HG03196 (cell line): ENCODE measurements at regions not wholly inside any gene's neighbourhood (a gene's known extent, or its start where the extent isn't known, plus 50 kb on each side); places are given as distances from the start of the nearest gene placed in this dataset.

Source experiments
- ATAC-seq: cut with Tn5 transposase; IDR thresholded peaks from one replicate; pipeline ENCODE4 v1.9.1; 2021; ENCODE audit not compliant: unreplicated experiment

DNA sequence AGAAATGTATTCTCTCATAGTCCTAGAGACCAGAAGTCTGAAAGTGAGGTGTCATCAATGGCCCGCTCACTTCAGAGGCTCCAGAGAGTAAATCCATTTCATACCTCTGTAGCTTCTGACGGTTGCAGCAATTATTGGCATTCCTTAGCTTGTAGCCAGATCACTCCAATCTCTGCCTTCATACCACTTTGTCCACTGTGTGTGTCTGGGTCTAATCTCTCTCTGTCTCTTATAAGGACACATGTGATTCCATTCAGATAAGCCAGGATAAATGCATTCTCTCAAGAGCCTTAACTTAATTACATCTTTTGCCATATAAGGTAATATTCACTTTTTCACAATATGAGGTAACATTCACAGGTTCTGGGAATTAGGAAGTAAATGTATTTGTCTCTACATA, 365.7 kb downstream of the GXYLT1 start:
- no peak for ATAC-seq

DNA sequence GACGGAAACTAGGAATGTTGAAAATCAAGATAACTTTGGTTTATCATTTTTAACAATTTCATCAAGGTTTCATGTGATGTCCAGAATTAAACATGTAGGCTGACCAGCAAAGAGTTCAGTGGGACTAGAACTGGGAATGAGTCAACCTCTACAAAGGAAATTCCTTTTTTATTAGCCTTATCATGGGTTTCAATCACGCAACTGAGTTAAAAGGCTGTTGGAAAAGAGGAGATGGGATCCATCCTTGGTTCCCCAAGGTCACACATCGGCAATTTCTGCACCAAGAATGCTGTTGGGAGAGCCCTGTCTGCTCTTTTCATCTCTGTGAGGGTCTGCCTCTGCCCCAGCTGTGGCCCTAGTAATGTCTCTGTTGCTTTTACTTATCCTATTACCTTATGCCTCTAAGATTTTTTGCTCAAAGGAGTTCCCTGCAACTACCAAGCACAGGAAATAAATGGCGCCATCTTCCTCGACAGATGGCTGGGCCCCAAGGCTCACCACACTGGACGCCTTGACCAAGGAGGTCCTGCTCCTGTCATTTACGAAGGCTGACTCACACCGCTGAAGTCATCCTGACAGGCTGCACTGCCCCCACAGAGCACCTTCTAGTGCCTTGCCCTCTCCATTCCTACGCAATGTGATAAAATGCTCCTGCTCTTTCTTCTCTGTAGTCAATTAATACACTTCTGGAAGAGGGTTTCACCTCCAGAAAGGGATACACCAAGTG, 367.4 kb downstream of the GXYLT1 start:
- no peak for ATAC-seq

DNA sequence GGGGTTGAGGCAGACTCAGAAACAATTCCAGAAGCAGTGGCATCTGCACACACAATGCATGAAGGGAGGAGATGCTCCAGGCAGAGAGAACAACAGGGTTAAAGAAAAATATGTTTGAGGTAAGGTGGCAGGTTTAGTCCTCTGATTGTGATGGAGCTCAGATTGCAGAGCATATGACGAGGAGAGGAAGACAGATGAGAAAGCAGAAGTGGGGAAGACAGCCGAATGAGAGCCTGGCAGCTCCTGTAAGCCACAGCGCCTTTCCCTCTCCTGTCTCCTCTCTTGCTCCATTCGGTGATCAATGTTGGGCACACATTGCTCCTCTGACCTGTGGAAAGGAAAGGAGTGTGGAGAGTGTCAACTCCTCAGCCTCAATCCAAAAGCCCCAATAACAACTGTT, 372.2 kb downstream of the GXYLT1 start:
- no peak for ATAC-seq

DNA sequence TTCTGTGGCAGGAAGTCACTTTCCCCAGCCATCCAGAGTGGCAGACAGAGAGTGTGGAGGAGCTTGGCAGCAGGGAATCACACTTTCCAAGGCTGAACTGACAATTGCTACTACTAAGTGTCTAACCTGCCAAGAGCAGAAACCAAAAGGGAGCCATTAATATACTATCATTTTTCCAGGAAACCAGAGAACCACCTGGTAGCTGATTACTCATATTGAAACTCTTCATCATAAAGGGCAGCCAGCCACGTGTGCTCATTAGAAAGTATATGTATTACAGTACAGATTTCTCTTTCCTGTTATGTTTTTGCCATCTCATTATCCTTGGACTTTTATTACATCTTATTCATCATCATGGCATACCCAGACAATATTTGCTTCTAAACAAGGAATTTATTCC, 374.9 kb downstream of the GXYLT1 start:
- no peak for ATAC-seq

DNA sequence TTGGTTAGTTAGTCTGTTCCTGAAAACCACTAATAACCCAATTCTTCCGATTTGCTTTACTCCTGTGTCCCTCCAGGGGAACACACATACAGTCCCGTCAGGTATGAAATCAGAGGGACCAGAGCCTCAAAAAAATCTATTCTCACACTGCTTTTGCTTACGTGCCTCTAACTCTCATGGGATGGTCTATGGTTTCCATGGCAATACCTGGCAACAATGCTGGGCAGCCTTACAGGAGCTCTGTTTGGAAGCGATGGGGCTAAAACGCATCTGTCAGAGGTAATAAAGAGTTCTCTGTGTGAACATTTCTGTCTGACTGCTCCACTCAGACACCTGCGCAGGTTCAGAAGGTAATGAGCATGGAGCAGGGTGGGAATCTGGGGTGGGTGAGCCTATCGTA, 376.2 kb downstream of the GXYLT1 start:
- ATAC-seq: no peak

DNA sequence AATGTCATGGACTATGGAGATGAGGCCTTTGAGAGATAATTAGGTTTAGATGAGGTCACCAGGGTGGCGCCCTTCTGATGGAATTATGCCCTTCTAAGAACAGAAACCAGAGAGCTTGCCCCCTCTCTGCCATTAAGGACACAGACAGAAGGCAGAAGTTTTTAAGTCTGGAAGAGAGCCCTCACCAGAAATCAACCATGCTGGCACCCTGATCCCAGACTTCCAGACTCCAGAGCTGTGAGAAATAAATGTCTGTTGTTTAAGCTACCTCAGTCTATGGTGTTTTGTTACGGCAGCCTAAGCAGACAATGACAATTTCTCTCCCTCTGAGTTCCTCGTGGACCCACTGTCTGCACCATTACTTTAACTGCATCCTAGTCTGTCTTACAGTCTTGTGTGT, 382.0 kb downstream of the GXYLT1 start:
- ATAC-seq: no peak

DNA sequence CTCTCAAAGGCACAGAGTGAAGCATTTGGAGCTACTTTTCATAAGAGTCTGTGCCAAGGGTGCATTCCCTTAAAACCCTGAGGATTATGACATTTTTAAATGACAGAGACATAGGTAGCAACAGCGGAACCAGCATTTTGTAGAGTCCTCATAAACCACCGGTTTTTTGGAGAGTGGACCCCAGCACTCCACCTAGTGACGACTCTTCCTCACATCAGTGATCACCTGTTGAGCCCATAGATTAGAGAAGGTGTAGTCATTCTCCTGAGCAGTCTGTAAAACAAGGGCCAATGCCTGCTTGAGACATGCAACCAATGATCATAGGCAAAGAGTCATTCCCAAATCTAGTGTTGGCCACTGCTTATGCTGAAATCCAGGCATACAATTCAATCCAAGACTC, 399.1 kb downstream of the GXYLT1 start:
- ATAC-seq: no peak

DNA sequence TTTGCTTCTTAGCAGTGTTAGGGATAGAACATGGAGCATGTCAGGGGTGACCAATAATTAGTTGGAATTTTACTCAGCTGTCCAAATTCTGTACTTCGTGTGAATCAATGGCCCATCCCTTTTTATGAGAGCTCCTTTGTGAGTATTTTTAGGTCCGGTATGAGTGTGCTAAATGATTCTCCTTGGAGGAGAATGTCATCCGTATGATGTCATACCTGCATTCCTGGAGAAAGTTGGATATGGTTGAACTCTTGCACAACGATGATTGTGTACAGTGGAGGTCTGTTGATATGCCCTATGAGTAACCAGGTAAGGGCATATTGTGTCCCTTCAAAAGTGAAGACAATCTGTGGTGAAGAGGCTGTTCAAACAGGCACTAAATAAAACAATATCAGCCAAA, 400.8 kb downstream of the GXYLT1 start:
- ATAC-seq: no peak

DNA sequence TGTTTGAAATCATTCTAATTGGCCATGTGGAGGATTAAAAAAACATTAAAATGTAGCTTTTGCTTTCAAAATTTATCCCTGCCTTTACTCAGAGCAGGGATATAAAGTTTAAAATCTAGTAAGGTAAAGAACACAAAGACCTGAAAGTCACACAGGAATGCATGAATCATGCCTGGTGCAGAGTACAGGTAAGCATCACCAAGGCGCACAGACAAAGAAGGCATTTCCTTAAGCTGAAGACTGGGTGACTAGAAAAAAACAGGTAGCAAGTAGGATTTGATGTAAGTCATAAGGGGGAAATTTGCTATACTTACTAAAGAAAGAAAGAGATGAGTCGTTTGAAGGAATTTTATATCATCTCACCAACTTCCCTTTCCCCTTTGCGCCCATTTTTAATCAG, 405.6 kb downstream of the GXYLT1 start:
- ATAC-seq: no peak

DNA sequence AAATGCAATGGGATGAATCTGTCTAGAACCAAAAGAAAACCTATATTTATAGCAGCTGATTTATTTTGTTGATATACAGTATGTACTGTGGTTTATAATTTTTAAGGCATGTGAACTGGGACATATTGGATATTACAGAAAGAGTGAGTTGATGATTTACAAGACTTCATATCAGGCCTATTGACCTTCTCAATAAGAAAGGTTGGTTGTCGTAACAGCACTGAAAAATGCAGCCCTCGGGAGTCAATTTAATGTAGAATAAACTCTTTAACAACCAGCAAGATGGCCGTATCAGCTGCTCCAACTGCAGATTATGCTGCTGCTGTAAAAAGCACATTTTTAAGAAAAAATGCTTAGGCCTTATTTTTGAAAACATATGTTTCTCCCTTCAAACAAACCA, 407.3 kb downstream of the GXYLT1 start:
- ATAC-seq: no peak

DNA sequence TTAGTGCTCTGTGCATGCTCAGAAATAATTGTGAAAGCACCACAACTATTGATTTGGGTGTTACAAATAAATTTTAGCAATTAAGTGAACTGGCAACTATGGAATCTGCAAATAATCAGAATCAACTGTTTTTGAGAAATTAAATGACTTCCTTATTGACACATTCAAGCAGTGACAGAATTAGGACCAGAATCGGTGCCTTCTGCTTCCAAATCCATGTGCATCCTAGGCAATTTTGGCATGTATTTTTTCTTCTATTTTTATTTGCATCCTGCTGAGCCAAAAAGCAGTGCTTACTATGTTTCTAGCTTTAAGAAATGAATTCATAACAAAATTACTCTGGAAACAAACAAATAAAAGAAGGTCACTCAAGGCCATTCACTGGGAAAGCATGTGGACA, 408.2 kb downstream of the GXYLT1 start:
- no peak for ATAC-seq

DNA sequence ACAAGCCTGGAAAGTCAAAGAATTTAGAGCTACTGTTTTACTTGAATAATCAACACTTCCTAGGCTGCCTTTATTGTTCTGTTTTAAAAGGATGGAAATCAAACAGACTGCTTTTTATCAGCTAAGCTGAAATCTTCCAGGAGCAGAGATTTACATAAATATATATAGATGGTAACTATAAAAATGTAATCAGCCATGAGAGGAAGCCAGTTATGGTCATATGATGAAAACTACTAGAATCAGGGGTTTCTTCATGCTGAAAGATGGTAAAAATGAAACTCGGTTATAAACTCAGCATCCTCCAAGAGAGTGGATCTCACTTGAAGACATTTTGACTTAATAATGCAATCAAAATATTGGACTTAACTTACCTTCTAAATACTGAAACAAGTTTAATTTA, 413.0 kb downstream of the GXYLT1 start:
- no peak for ATAC-seq

DNA sequence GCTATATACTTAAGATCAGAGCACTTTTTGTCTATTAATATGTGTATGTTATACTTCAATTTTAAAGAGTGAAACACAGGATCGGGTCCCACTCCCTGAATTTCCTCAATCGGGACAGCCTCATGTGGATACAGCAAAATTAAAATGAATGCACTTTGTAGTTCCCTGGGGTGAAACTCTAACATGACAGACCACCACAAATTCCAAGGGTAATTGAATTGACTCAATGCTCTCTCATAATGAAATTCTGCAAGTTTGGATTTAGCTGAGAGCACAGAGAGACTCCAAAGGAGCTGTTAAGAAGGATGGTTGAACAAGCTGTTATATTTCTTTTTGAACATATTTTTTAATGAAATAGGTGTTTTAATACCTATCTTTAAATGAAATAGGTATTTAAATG, 413.6 kb downstream of the GXYLT1 start:
- ATAC-seq: no peak

DNA sequence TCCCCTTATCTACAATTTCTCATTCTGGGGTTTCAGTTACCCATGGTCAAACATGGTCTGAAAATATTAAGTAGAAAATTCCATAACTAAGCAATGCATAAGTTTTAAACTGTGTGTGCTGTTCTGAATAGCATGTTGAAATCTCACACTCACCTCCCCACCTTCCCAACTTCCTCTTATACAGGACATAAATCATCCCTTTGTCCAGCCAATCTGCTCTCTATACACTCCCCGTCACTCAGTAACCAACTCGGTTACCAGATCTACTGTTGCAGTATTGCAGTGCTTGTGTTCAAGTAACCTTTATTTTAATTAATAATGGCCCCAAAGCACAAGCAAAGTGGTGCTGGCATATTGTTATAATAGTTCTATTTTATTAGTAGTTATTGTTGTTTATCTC, 420.5 kb downstream of the GXYLT1 start:
- ATAC-seq: no peak

DNA sequence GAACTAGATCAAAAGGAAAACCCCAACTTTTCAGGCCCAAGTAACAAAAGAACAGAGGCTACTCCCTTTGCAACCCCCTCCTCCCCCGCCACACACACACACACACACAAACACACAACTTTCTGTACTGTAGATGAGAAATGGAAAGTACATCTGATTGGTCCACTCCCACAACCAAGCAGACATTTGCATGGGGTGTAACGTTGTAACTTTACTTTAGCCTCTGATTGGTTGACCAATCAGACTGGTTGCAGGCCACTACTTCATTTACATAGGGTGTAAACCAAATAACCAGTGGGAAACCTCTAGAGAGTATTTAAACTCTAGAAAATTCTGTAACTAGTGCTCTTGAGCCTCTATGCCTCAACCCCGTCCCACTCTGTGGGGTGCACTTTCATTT, 425.5 kb downstream of the GXYLT1 start:
- ATAC-seq: no peak

DNA sequence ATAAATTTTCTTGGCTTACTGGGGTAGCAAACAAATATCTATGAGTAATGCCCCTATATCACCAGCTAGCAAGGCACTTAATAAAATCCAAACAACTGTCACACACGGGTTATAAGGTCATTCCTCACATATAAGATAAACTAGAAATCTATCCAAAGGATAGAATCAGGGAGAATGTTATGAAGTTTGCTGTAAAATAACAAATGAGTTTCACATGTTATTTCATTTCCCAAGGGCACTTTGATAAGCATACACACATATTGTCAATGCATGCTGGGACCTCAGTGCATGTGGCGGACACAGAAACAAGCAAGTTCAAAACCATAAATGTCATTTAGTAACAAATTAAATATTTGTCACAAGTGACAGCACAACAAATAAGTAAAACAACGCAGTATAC, 429.4 kb downstream of the GXYLT1 start:
- no peak for ATAC-seq

DNA sequence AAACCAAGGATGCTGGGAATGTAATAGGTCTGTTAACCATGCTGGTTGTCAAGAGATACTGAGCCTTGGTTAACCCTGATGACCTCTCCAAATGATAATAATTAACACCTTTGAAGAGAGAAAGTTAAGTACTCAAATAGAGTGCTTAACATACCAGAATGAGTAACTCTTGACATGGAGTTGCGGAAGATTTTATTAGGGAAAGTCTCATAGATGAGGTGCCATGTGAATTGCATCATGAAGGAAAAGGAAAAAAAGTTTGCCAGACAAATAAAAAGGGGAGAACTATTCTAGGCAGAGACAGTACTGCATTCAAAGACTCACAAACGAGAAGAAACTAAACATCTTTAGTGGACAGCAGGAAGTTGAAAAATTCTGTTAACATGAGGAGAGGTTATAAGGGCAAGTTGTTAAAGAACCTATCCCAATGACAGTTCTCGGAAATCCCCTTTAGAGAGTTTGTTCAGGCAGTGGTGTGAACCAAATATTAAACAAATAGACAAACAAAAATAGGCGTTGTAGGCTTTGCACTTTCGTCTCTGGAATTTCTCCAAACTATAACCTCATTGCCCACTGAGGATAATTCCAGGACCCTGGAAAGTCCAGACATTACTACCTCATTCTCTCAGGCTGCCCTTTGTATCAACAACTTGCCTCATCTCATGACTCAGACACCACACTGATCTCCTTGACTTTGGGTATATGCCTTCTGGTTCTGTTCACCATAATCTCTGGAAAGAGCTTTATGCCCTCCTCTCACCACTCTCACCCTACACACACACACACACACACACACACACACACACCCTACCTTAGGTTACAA, 435.0 kb downstream of the GXYLT1 start:
- no peak for ATAC-seq

DNA sequence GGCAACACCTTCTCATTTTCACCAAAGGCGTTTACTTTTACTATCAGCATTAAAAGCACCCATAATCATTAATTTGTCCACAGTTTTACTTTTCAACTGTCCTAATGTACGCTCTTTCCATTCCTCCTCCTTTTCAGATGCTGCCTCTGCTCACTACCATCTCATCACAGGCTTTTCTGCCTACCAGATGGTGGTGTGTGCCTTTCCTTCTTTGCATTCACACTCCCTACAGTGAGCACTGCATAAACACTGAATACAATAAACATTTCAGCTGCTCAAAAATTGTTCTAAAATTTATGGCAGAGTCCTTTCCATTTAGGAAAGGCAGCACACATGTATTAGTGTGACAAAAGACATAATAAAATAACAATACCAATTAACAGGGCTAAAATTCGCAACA, 435.7 kb downstream of the GXYLT1 start:
- no peak for ATAC-seq

DNA sequence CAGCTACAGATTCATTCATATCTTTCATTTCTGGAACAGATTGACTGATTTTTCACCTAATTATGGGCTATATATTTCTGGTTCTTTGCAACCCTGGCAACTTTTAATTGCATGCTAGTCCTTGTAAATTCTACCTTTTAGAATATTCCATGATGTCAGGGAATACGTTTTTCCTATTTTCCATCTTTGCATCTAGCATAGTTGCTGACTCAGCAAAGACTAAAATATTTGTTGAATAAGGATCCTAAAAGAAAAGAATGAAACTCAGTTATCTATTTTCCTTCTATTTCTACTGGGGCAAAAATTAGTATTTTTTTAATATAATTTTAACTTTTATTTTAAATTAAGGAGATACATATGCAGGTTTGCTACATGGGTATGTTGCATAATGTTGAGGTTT, 438.3 kb downstream of the GXYLT1 start:
- no peak for ATAC-seq

DNA sequence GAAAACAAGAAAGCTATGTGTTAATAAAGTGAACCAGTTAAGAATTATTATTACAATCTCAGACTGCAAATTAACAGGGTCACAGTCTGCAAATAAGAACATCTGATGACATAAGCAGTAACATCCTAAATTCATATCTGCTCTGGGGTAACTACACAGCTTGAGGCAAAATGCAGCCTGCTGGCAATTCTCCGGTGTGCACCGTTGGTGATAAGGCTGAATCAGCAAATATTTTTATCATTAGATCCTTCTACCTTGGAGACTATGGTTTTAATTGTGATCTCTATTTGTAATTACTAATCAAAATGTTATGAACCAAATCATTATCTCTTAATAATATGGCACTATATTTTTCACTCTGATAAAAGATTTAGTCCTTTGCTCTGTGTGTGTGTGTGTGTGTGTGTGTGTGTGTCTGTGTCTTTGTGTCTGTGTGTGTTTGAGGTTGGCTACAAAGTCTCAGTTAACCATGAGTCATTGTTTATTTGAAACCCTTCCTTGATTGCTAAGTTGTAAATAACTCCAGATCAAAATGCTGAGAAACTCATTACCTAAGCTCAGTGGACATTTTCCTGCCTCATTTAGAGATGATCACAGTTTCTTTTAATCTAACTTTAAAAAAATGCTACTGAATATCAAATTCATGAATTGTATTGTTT, 442.6 kb downstream of the GXYLT1 start:
- ATAC-seq: no peak

DNA sequence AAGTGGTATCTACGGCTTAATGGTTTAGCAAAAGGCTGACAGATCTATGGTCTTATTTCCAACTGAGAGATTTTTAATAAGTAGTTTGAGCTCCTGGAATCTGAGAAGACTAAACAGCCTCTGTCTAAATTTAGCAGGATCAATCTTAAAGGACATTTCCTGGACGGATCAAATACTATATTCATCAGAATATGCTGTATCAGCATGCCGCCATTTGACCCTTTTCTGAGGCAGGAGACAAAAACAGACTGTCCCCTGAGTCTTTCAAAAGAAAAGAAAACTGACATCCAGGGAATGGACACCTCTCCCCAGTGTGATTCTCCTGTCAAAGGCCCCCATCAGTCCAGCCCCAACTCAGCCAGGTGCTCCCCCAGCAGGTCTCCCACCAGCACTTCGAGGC, 443.7 kb downstream of the GXYLT1 start:
- ATAC-seq: no peak

DNA sequence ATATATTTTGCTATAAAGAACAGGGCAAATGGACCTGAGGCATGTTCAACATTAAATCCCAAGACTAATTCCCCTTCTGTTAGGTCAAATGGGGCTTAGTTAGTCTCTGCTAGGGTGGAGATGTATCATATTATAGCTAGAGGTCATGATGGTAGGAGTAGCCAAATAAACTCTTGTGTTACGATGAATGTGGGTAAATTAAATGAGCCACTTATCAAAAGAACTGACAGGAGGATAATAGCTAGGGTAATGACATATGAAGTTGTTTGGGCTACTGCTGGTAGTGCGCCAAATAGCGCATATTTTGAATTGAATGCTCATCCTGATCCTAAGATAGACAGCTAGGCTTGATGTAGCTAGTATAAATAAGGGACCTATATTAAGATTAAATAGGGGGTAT, 445.0 kb downstream of the GXYLT1 start:
- no peak for ATAC-seq
